ENCODE measurements at regions not wholly inside any gene's neighbourhood (a gene's known extent, or its start where the extent isn't known, plus 50 kb on each side); places are given as distances from the start of the nearest gene placed in this dataset.

DNA sequence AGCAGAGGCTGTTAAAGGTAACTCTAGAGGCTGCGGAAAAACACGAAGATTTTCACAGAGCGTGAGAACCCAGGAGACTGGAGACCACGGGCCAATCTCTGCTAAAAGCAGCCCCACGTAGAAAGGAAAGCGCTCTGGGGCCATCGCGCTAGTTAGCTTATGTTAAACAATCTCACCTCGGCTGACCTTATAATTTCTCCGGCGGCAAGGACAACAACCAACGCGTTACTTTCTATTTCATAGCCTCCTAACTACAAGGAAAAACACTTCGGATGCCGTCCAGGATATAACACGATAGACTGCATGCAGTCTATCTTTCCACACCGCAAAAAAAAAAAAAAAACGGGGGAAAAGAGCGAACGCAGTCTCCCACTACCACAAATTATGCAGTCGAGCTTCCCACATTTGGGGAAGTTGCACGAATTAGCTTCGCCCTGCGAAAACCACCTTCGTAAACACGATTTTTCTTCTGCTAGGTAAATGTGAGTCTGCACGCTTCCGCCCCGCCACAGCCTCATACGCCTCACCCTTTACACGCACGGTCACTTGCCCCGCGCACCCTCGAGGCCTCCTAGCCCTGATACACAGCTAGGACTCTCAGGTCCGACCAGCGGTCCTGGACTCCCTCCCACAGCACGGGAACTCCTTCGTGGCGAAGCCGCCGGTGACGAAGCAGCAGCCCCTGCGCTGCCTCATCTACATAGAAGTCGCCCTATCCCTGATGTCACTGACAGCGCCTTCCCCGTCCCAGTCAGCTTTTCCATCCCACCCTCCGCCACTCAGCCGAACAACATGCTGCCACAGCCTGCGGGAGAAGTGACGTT lies 87.8 kb downstream of the PRKAB2 start (continued):
- TF ChIP-seq, protein P1, sequence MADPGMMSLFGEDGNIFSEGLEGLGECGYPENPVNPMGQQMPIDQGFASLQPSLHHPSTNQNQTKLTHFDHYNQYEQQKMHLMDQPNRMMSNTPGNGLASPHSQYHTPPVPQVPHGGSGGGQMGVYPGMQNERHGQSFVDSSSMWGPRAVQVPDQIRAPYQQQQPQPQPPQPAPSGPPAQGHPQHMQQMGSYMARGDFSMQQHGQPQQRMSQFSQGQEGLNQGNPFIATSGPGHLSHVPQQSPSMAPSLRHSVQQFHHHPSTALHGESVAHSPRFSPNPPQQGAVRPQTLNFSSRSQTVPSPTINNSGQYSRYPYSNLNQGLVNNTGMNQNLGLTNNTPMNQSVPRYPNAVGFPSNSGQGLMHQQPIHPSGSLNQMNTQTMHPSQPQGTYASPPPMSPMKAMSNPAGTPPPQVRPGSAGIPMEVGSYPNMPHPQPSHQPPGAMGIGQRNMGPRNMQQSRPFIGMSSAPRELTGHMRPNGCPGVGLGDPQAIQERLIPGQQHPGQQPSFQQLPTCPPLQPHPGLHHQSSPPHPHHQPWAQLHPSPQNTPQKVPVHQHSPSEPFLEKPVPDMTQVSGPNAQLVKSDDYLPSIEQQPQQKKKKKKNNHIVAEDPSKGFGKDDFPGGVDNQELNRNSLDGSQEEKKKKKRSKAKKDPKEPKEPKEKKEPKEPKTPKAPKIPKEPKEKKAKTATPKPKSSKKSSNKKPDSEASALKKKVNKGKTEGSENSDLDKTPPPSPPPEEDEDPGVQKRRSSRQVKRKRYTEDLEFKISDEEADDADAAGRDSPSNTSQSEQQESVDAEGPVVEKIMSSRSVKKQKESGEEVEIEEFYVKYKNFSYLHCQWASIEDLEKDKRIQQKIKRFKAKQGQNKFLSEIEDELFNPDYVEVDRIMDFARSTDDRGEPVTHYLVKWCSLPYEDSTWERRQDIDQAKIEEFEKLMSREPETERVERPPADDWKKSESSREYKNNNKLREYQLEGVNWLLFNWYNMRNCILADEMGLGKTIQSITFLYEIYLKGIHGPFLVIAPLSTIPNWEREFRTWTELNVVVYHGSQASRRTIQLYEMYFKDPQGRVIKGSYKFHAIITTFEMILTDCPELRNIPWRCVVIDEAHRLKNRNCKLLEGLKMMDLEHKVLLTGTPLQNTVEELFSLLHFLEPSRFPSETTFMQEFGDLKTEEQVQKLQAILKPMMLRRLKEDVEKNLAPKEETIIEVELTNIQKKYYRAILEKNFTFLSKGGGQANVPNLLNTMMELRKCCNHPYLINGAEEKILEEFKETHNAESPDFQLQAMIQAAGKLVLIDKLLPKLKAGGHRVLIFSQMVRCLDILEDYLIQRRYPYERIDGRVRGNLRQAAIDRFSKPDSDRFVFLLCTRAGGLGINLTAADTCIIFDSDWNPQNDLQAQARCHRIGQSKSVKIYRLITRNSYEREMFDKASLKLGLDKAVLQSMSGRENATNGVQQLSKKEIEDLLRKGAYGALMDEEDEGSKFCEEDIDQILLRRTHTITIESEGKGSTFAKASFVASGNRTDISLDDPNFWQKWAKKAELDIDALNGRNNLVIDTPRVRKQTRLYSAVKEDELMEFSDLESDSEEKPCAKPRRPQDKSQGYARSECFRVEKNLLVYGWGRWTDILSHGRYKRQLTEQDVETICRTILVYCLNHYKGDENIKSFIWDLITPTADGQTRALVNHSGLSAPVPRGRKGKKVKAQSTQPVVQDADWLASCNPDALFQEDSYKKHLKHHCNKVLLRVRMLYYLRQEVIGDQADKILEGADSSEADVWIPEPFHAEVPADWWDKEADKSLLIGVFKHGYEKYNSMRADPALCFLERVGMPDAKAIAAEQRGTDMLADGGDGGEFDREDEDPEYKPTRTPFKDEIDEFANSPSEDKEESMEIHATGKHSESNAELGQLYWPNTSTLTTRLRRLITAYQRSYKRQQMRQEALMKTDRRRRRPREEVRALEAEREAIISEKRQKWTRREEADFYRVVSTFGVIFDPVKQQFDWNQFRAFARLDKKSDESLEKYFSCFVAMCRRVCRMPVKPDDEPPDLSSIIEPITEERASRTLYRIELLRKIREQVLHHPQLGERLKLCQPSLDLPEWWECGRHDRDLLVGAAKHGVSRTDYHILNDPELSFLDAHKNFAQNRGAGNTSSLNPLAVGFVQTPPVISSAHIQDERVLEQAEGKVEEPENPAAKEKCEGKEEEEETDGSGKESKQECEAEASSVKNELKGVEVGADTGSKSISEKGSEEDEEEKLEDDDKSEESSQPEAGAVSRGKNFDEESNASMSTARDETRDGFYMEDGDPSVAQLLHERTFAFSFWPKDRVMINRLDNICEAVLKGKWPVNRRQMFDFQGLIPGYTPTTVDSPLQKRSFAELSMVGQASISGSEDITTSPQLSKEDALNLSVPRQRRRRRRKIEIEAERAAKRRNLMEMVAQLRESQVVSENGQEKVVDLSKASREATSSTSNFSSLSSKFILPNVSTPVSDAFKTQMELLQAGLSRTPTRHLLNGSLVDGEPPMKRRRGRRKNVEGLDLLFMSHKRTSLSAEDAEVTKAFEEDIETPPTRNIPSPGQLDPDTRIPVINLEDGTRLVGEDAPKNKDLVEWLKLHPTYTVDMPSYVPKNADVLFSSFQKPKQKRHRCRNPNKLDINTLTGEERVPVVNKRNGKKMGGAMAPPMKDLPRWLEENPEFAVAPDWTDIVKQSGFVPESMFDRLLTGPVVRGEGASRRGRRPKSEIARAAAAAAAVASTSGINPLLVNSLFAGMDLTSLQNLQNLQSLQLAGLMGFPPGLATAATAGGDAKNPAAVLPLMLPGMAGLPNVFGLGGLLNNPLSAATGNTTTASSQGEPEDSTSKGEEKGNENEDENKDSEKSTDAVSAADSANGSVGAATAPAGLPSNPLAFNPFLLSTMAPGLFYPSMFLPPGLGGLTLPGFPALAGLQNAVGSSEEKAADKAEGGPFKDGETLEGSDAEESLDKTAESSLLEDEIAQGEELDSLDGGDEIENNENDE (IDR thresholded peaks at IDR 0.05; ENCODE audit: low read depth, low read length): no peak
- TF ChIP-seq ZFP30 (CRISPR knock-in tag; IDR thresholded peaks at IDR 0.05; ENCODE audit: borderline replicate concordance) (peak; percentile 68; the same call in 1 of the 2 replicates), TARDBP (IDR thresholded peaks at IDR 0.05) (peak; percentile 30; the same call in 1 of the 2 replicates), U2AF1 (optimal IDR thresholded peaks at IDR 0.05; ENCODE audit: low read depth, low read length) (no peak), PCBP2 (IDR thresholded peaks at IDR 0.05; ENCODE audit: low read depth, low read length, poor library complexity, severe bottlenecking) (no peak), BRD4 (IDR thresholded peaks at IDR 0.05) (peak; percentile 22; the same call in 1 of the 2 replicates), ZNF354B (CRISPR knock-in tag; IDR thresholded peaks at IDR 0.05) (no peak; the same call in 1 of the 2 replicates), POLR2G (IDR thresholded peaks at IDR 0.05; ENCODE audit: low read depth, low read length) (peak; percentile 95), ETV1 (tag; conservative IDR thresholded peaks at IDR 0.05; ENCODE audit: low read depth) (peak; percentile 76)
- TF ChIP-seq, protein P2, sequence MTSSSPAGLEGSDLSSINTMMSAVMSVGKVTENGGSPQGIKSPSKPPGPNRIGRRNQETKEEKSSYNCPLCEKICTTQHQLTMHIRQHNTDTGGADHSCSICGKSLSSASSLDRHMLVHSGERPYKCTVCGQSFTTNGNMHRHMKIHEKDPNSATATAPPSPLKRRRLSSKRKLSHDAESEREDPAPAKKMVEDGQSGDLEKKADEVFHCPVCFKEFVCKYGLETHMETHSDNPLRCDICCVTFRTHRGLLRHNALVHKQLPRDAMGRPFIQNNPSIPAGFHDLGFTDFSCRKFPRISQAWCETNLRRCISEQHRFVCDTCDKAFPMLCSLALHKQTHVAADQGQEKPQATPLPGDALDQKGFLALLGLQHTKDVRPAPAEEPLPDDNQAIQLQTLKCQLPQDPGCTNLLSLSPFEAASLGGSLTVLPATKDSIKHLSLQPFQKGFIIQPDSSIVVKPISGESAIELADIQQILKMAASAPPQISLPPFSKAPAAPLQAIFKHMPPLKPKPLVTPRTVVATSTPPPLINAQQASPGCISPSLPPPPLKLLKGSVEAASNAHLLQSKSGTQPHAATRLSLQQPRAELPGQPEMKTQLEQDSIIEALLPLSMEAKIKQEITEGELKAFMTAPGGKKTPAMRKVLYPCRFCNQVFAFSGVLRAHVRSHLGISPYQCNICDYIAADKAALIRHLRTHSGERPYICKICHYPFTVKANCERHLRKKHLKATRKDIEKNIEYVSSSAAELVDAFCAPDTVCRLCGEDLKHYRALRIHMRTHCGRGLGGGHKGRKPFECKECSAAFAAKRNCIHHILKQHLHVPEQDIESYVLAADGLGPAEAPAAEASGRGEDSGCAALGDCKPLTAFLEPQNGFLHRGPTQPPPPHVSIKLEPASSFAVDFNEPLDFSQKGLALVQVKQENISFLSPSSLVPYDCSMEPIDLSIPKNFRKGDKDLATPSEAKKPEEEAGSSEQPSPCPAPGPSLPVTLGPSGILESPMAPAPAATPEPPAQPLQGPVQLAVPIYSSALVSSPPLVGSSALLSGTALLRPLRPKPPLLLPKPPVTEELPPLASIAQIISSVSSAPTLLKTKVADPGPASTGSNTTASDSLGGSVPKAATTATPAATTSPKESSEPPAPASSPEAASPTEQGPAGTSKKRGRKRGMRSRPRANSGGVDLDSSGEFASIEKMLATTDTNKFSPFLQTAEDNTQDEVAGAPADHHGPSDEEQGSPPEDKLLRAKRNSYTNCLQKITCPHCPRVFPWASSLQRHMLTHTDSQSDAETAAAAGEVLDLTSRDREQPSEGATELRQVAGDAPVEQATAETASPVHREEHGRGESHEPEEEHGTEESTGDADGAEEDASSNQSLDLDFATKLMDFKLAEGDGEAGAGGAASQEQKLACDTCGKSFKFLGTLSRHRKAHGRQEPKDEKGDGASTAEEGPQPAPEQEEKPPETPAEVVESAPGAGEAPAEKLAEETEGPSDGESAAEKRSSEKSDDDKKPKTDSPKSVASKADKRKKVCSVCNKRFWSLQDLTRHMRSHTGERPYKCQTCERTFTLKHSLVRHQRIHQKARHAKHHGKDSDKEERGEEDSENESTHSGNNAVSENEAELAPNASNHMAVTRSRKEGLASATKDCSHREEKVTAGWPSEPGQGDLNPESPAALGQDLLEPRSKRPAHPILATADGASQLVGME (CRISPR knock-in tag; IDR thresholded peaks at IDR 0.05): 0 out of 2 replicates have a peak, but pooled peaks have one; percentile 13

All from K562 (cell line).